ENCODE measurements at regions not wholly inside any gene's neighbourhood (a gene's known extent, or its start where the extent isn't known, plus 50 kb on each side); places are given as distances from the start of the nearest gene placed in this dataset.

GRCh38 chr9:71519098-71519696 is 249.1 kb downstream of the CEMIP2 start:
- TF ChIP-seq EP300 (IDR thresholded peaks at IDR 0.05), result no peak
- TF ChIP-seq CTCF (IDR thresholded peaks at IDR 0.05), result no peak
- no peak for TF ChIP-seq POLR2A (IDR thresholded peaks at IDR 0.05)
- TF ChIP-seq POLR2AphosphoS5 (IDR thresholded peaks at IDR 0.05), result no peak
- no peak for DNase-seq (ENCODE audit: low spot score in 2 of 2)
- WGBS, result 75% methylated on average over 1 of the region's 1 CpG
- Histone ChIP-seq H3K27me3 (no peaks in the 10 kb centered on the region), H3K9me3 (no peaks in the 10 kb centered on the region), H3K4me3 (no peak overlapping the region), H3K4me1 (peaks cover 30% of the 10 kb centered on the region), H3K36me3 (no peaks in the 10 kb centered on the region), H3K27ac (no peak overlapping the region)

GRCh38 chr9:71518045-71518827 is 250.1 kb downstream of the CEMIP2 start:
- TF ChIP-seq EP300 (IDR thresholded peaks at IDR 0.05), result no peak
- no peak for TF ChIP-seq CTCF (IDR thresholded peaks at IDR 0.05)
- TF ChIP-seq POLR2AphosphoS5 (IDR thresholded peaks at IDR 0.05), result no peak
- no peak for TF ChIP-seq POLR2A (IDR thresholded peaks at IDR 0.05)
- H3K9me3 ChIP-seq, result no peaks in the 10 kb centered on the region
- WGBS, result 66% methylated on average over 3 of the region's 3 CpGs
- H3K4me3 ChIP-seq, result no peak overlapping the region
- no peaks in the 10 kb centered on the region for H3K36me3 ChIP-seq
- DNase-seq (ENCODE audit: low spot score in 2 of 2), result no peak
- no peaks in the 10 kb centered on the region for H3K27me3 ChIP-seq
- peaks cover 36% of the 10 kb centered on the region for H3K4me1 ChIP-seq
- no peak overlapping the region for H3K27ac ChIP-seq

- Histone ChIP-seq H3K27ac (no peak overlapping the region), H3K36me3 (no peaks in the 10 kb centered on the region), H3K4me1 (peaks cover 36% of the 10 kb centered on the region), H3K4me3 (no peak overlapping the region), H3K9me3 (no peaks in the 10 kb centered on the region), H3K27me3 (no peaks in the 10 kb centered on the region)
- TF ChIP-seq CTCF (IDR thresholded peaks at IDR 0.05), result no peak
- no peak for TF ChIP-seq POLR2A (IDR thresholded peaks at IDR 0.05)
- no peak for TF ChIP-seq POLR2AphosphoS5 (IDR thresholded peaks at IDR 0.05)
- TF ChIP-seq EP300 (IDR thresholded peaks at IDR 0.05), result no peak
- DNase-seq (ENCODE audit: low spot score in 2 of 2), result no peak
- WGBS, result 23% methylated on average over 1 of the region's 1 CpG
Observed at GRCh38 chr9:71515626-71516025, 252.7 kb downstream of the CEMIP2 start.

GRCh38 chr9:71515107-71515506 is 253.2 kb downstream of the CEMIP2 start:
- no peaks in the 10 kb centered on the region for H3K9me3 ChIP-seq
- H3K4me3 ChIP-seq, result no peak overlapping the region
- peaks cover 36% of the 10 kb centered on the region for H3K4me1 ChIP-seq
- 26% methylated on average over 4 of the region's 4 CpGs for WGBS
- H3K27me3 ChIP-seq, result no peaks in the 10 kb centered on the region
- H3K27ac ChIP-seq, result no peak overlapping the region
- TF ChIP-seq CTCF (IDR thresholded peaks at IDR 0.05) (no peak), EP300 (IDR thresholded peaks at IDR 0.05) (no peak), POLR2AphosphoS5 (IDR thresholded peaks at IDR 0.05) (no peak), POLR2A (IDR thresholded peaks at IDR 0.05) (no peak)
- no peak for DNase-seq (ENCODE audit: low spot score in 2 of 2)
- no peaks in the 10 kb centered on the region for H3K36me3 ChIP-seq

GRCh38 chr9:71514344-71514975 is 253.9 kb downstream of the CEMIP2 start:
- no peak for DNase-seq (ENCODE audit: low spot score in 2 of 2)
- WGBS, result 47% methylated on average over 2 of the region's 2 CpGs
- H3K4me1 ChIP-seq, result peaks cover 36% of the 10 kb centered on the region
- H3K9me3 ChIP-seq, result no peaks in the 10 kb centered on the region
- no peaks in the 10 kb centered on the region for H3K36me3 ChIP-seq
- TF ChIP-seq POLR2A (IDR thresholded peaks at IDR 0.05) (no peak), CTCF (IDR thresholded peaks at IDR 0.05) (no peak), EP300 (IDR thresholded peaks at IDR 0.05) (no peak), POLR2AphosphoS5 (IDR thresholded peaks at IDR 0.05) (no peak)
- no peak overlapping the region for H3K27ac ChIP-seq
- H3K4me3 ChIP-seq, result no peak overlapping the region
- H3K27me3 ChIP-seq, result no peaks in the 10 kb centered on the region

All from suprapubic skin (tissue), 4 donors.